Ishikawa (cell line): ENCODE measurements at regions not wholly inside any gene's neighbourhood (a gene's known extent, or its start where the extent isn't known, plus 50 kb on each side); places are given as distances from the start of the nearest gene placed in this dataset.

ENCODE experiments used
- CEBPB ChIP-seq: IDR thresholded peaks from 2 replicates; pipeline ENCODE4 v1.6.1; 2012
- CREB1 ChIP-seq: IDR thresholded peaks from 2 replicates; pipeline ENCODE4 v1.6.1; 2012; ENCODE audit warnings: low read depth
- EGR1 ChIP-seq: IDR thresholded peaks from 2 replicates; pipeline ENCODE4 v1.6.1; 2012
- EP300 ChIP-seq: IDR thresholded peaks from 2 replicates; pipeline ENCODE4 v1.6.1; 2012; ENCODE audit warnings: borderline replicate concordance
- FOXM1 ChIP-seq: IDR thresholded peaks from 2 replicates; pipeline ENCODE4 v1.6.1; 2012; ENCODE audit warnings: low read depth, borderline replicate concordance
- NFIC ChIP-seq: IDR thresholded peaks from 2 replicates; pipeline ENCODE4 v1.6.1; 2012
- RAD21 ChIP-seq: IDR thresholded peaks from 2 replicates; pipeline ENCODE4 v1.6.1; 2012; ENCODE audit warnings: low read depth
- TAF1 ChIP-seq: IDR thresholded peaks from 2 replicates; pipeline ENCODE4 v1.6.1; 2012; ENCODE audit warnings: low read depth, mild to moderate bottlenecking
- TCF12 ChIP-seq: IDR thresholded peaks from 2 replicates; pipeline ENCODE4 v1.6.1; 2012; ENCODE audit warnings: low read depth
- TEAD4 ChIP-seq: IDR thresholded peaks from 2 replicates; pipeline ENCODE4 v1.6.1; 2012
- YY1 ChIP-seq: IDR thresholded peaks from 2 replicates; pipeline ENCODE4 v1.6.1; 2012; ENCODE audit warnings: low read depth
- ZBTB7A ChIP-seq: IDR thresholded peaks from 2 replicates; pipeline ENCODE4 v1.6.1; 2012; ENCODE audit warnings: low read depth
- TF ChIP-seq, protein P1 (sequence below): IDR thresholded peaks from 2 replicates; pipeline ENCODE4 v1.6.1; 2012
- TF ChIP-seq, protein P2 (sequence below): IDR thresholded peaks from 2 replicates; pipeline ENCODE4 v1.6.1; 2012; ENCODE audit warnings: low read depth, mild to moderate bottlenecking
- TF ChIP-seq, protein P3 (sequence below): IDR thresholded peaks from 2 replicates; pipeline ENCODE4 v1.6.1; 2012

DNA sequence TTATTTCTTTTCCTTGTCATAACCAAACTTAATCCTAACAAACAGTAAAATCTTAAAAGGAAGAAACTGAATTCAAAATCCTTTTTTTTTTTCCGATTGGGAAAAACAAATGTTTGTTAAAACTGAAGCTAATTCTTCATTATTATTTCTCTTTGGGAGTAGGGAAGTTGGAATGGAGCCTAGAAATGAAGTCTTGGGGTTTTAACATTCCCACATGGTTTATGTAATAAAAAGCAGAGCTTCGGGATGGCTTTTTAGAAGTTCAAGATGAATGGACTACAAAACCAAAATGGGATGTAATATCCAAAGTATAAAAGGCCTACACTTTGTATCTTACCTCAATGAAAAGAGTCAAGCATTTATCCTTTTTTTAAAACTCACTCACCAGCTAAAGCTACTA lies 189.0 kb upstream of the TMC3 start:
- TF ChIP-seq CEBPB (no peak), TCF12 (no peak), EGR1 (no peak), TEAD4 (no peak), ZBTB7A (no peak), NFIC (no peak), YY1 (no peak), TAF1 (no peak), FOXM1 (no peak)
- TF ChIP-seq, protein P1, sequence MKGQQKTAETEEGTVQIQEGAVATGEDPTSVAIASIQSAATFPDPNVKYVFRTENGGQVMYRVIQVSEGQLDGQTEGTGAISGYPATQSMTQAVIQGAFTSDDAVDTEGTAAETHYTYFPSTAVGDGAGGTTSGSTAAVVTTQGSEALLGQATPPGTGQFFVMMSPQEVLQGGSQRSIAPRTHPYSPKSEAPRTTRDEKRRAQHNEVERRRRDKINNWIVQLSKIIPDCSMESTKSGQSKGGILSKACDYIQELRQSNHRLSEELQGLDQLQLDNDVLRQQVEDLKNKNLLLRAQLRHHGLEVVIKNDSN: no peak
- TF ChIP-seq, protein P2, sequence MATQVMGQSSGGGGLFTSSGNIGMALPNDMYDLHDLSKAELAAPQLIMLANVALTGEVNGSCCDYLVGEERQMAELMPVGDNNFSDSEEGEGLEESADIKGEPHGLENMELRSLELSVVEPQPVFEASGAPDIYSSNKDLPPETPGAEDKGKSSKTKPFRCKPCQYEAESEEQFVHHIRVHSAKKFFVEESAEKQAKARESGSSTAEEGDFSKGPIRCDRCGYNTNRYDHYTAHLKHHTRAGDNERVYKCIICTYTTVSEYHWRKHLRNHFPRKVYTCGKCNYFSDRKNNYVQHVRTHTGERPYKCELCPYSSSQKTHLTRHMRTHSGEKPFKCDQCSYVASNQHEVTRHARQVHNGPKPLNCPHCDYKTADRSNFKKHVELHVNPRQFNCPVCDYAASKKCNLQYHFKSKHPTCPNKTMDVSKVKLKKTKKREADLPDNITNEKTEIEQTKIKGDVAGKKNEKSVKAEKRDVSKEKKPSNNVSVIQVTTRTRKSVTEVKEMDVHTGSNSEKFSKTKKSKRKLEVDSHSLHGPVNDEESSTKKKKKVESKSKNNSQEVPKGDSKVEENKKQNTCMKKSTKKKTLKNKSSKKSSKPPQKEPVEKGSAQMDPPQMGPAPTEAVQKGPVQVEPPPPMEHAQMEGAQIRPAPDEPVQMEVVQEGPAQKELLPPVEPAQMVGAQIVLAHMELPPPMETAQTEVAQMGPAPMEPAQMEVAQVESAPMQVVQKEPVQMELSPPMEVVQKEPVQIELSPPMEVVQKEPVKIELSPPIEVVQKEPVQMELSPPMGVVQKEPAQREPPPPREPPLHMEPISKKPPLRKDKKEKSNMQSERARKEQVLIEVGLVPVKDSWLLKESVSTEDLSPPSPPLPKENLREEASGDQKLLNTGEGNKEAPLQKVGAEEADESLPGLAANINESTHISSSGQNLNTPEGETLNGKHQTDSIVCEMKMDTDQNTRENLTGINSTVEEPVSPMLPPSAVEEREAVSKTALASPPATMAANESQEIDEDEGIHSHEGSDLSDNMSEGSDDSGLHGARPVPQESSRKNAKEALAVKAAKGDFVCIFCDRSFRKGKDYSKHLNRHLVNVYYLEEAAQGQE: no peak

DNA sequence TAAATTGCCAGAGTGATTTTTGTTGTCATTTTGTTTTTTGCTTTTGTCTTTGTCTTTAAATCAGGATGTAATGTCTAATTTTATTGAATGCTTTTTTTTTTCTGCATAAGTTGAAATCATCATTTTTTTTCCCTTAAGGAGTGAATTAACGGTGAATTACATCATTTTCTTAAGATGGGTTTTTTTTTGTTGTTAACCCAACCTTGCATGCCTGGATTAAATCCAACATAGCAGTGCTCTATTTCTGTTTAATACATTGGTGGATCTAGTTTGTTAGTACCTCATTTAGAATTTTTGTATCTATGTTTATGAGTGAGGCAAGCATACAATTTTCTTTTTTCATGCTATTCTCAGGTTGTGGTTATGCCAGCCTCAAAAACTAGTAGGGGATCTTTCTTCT lies 186.4 kb upstream of the TMC3 start:
- TF ChIP-seq, protein P2: no peak

DNA sequence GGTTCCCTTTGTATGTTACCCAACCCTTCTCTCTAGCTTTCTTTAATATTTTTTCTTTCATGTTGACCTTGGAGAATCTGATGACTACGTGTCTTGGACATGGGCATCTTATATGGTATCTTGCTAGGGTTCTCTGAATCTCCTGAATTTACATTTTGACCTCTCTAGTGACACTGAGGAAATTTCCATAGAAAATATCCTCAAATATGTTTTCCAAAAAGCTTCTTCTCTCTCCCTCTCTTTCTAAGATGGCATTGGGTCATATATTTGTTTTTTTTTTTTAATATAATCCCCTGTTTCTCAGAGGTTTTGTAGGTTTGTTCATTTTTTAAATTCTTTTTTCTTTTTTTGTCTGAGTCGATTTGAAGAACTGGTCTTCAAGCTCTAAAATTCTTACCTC lies 184.0 kb upstream of the TMC3 start:
- no peak for TF ChIP-seq EGR1
- TF ChIP-seq, protein P1: no peak
- no peak for TF ChIP-seq CREB1
- no peak for TF ChIP-seq EP300
- TF ChIP-seq CEBPB: no peak
- TF ChIP-seq TCF12: no peak
- no peak for TF ChIP-seq ZBTB7A
- TF ChIP-seq, protein P3, sequence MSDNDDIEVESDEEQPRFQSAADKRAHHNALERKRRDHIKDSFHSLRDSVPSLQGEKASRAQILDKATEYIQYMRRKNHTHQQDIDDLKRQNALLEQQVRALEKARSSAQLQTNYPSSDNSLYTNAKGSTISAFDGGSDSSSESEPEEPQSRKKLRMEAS: no peak
- TF ChIP-seq, protein P2: no peak
- no peak for TF ChIP-seq TAF1
- TF ChIP-seq YY1: no peak

DNA sequence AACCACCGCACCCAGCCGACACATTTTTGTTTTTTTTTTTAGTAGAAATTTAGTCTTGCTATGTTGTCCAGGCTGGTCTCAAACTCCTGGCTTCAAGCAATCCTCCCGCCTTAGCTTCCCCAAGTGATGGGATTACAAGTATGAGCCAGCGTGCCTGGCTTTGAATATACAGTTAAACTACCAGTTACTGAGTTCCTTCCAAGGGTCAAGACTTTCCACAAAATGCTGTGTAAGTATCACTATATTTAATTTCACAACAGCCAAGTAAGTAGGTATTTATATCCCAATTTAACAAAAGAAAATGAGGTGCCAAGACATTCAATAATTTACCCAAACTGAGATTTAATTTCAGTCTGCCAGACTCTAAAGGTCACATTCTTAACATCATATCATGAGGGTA lies 181.3 kb upstream of the TMC3 start:
- TF ChIP-seq TAF1: no peak
- TF ChIP-seq, protein P3: no peak
- TF ChIP-seq CREB1: no peak
- TF ChIP-seq FOXM1: no peak
- TF ChIP-seq RAD21: no peak
- TF ChIP-seq CEBPB: no peak
- no peak for TF ChIP-seq EP300
- TF ChIP-seq ZBTB7A: no peak
- no peak for TF ChIP-seq TCF12
- TF ChIP-seq, protein P1: no peak
- no peak for TF ChIP-seq EGR1
- TF ChIP-seq TEAD4: no peak
- TF ChIP-seq NFIC: no peak
- TF ChIP-seq YY1: no peak
